ENCODE measurements at regions not wholly inside any gene's neighbourhood (a gene's known extent, or its start where the extent isn't known, plus 50 kb on each side); places are given as distances from the start of the nearest gene placed in this dataset.

DNA sequence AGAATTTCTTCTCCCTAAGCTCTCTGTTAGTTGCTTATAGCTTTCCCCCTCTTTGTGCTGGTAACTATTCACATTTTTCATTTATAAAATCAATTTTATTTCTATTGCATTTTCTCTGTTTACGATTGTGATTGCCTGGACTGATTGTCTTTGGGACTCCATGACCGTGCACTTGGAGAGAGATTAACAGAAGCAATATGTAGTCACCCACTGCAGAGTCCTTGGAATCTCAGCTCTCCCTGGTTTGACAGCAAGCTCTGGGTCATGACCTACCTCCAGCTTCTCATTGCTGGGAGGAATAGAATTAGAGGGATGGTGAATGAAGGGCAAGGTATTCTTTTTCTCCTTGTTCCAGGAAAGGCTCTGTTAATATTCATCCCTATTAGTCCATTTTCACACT lies 398.2 kb downstream of the AACS start:
- no peaks in the 10 kb centered on the region for H3K36me3 ChIP-seq (replicated peaks)
- H3K27me3 ChIP-seq (replicated peaks), result no peaks in the 10 kb centered on the region
- TF ChIP-seq, protein P1, sequence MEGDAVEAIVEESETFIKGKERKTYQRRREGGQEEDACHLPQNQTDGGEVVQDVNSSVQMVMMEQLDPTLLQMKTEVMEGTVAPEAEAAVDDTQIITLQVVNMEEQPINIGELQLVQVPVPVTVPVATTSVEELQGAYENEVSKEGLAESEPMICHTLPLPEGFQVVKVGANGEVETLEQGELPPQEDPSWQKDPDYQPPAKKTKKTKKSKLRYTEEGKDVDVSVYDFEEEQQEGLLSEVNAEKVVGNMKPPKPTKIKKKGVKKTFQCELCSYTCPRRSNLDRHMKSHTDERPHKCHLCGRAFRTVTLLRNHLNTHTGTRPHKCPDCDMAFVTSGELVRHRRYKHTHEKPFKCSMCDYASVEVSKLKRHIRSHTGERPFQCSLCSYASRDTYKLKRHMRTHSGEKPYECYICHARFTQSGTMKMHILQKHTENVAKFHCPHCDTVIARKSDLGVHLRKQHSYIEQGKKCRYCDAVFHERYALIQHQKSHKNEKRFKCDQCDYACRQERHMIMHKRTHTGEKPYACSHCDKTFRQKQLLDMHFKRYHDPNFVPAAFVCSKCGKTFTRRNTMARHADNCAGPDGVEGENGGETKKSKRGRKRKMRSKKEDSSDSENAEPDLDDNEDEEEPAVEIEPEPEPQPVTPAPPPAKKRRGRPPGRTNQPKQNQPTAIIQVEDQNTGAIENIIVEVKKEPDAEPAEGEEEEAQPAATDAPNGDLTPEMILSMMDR (IDR thresholded peaks at IDR 0.05; ENCODE audit: low read depth, low read length, missing control alignments), result no peak
- no peak for DNase-seq
- in situ Hi-C loops (cut with HindIII; ENCODE audit: low pct_ligation_motif_present, low sequenced_read_pairs), result no loop called here
- H3K4me3 ChIP-seq (ENCODE audit: low read depth, low read length), result no peak overlapping the region
- no peak overlapping the region for H3K27ac ChIP-seq

DNA sequence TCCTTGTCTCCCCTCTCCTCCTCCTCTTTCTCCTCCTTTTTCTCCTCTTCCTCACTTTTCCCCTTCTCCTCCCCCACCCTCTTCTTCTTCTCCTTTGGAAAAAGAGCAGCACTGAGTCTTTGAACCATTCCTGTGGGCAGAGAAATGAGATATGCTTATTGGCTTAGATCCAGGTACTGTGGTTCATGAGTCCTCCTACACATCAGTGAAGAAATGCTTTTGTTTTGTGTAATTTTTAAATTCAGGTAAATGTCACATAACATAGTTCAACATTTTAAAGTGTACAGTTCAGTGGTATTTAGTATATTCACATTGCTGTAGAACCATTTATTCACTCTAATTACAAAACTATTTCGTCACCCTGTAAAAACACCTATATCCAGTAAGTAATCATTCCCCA lies 402.1 kb downstream of the AACS start:
- Histone ChIP-seq H3K4me3 (ENCODE audit: low read depth, low read length) (no peak overlapping the region), H3K36me3 (replicated peaks) (no peaks in the 10 kb centered on the region), H3K27ac (no peak overlapping the region), H3K27me3 (replicated peaks) (no peaks in the 10 kb centered on the region)
- no peak for DNase-seq
- in situ Hi-C loops (cut with HindIII; ENCODE audit: low pct_ligation_motif_present, low sequenced_read_pairs), result no loop called here
- TF ChIP-seq, protein P1 (IDR thresholded peaks at IDR 0.05; ENCODE audit: low read depth, low read length, missing control alignments), result no peak

DNA sequence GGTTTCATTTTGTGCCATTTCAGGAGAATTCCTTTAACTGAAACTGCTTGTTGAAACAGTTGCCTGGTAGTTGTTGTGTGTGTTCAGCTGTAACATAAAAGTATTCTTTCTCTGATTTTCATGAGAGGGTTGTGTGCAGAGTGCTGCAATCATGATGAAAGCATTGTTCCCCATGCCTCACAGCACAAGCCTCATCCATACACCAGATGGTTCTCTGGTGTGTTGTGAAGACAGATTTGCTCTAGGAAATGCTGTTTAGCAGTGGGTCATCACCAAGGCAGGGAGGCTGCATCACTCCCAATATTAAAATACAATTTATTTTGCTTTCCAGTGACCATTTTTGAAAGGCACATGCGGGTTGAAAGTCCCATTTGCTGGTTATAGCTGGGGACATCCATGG lies 404.4 kb downstream of the AACS start:
- Histone ChIP-seq H3K4me3 (ENCODE audit: low read depth, low read length) (no peak overlapping the region), H3K27me3 (replicated peaks) (no peaks in the 10 kb centered on the region), H3K36me3 (replicated peaks) (no peaks in the 10 kb centered on the region), H3K27ac (no peak overlapping the region)
- TF ChIP-seq, protein P1 (IDR thresholded peaks at IDR 0.05; ENCODE audit: low read depth, low read length, missing control alignments), result no peak
- DNase-seq, result no peak
- in situ Hi-C loops (cut with HindIII; ENCODE audit: low pct_ligation_motif_present, low sequenced_read_pairs), result no loop called here

DNA sequence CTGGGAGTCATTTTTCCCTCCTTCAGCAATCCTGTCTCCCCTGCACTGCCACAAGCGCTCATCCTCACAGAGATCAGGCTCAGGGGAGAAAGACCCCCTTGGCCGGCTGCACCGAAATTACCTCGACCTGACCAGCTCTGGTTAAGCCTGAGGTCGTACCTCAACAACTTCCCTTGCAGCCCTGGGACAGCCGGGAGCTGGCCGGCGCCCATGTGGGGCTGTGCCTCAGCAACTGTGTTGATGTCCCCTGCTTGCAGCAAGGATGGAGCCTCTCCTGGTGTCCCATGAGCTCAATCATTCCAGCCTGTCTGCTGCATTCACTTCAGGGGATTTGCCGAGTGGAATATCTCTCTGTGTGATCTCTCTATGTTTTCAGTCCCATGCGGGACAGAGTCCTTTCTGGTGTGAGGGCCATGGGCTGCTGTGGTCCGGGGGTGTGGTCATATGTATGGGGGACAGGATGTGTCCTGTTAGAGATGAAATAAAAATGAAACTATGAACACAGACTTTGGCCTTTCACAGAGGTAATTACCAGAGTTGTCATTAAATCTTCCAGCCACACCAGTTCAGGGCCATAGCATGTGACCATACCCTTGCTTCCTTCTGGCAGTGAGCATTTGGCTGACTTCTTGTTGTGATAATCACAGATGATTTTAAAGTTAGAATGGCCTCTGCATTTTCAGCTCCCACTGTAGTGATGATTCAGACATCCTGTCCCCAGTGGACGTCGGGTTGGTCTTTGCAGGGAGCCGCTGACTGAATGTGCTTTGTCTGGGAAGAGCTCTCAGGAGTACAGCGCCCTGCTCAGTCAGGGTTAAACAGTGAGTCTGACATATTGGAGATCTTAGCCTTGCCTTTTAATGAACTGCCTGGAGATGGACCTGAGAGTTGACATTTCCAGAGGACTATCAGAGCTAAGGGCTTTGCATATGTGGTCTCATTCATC lies 405.9 kb downstream of the AACS start:
- in situ Hi-C loops (cut with HindIII; ENCODE audit: low pct_ligation_motif_present, low sequenced_read_pairs), result no loop called here
- DNase-seq, result no peak
- H3K36me3 ChIP-seq (replicated peaks), result no peaks in the 10 kb centered on the region

DNA sequence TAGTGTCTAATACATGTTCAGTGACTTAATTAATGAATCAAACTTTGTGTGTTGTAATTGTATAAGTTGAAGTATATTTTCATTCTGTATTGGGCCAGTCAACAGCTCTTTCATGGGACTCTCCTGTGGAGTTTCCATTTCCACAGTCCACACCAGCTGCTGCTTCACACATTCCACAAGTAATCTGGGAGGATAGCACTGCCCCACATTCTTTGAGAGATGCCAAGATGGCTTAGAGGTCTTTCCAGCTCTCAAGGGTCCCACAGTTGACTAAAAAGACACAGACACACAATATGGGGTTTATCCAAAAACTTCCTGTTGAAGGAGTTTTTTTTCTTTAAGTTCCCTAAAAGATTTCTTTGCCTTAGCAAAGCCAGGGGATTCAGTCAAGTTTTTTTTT lies 408.3 kb downstream of the AACS start:
- Histone ChIP-seq H3K27me3 (replicated peaks) (no peaks in the 10 kb centered on the region), H3K27ac (no peak overlapping the region), H3K4me3 (ENCODE audit: low read depth, low read length) (no peak overlapping the region), H3K36me3 (replicated peaks) (no peaks in the 10 kb centered on the region)
- no peak for DNase-seq
- TF ChIP-seq, protein P1 (IDR thresholded peaks at IDR 0.05; ENCODE audit: low read depth, low read length, missing control alignments), result no peak
- in situ Hi-C loops (cut with HindIII; ENCODE audit: low pct_ligation_motif_present, low sequenced_read_pairs), result no loop called here

More for the DNA sequence above, 405.9 kb downstream of the AACS start:
- TF ChIP-seq, protein P1 (IDR thresholded peaks at IDR 0.05; ENCODE audit: low read depth, low read length, missing control alignments), result no peak
- Histone ChIP-seq H3K27ac (no peak overlapping the region), H3K27me3 (replicated peaks) (no peaks in the 10 kb centered on the region), H3K4me3 (ENCODE audit: low read depth, low read length) (no peak overlapping the region)
